ENCODE measurements at regions not wholly inside any gene's neighbourhood (a gene's known extent, or its start where the extent isn't known, plus 50 kb on each side); places are given as distances from the start of the nearest gene placed in this dataset.

GRCh38 chr10:91038971-91039370 is 118.1 kb upstream of the ANKRD1 start:
- ChIA-PET CTCF (interaction anchor here (1.3 to 2.5 kb wide), 2 partner anchors 20 to 33 kb away, joined by 3 to 8 read pairs; no protein-coding TSS in a partner anchor), POLR2A (no interaction called here)
- no peak for DNase-seq (ENCODE audit: extremely low spot score)
- no peak for TF ChIP-seq CTCF (IDR thresholded peaks at IDR 0.05; ENCODE audit: control extremely low read depth, extremely low read depth, low read depth, missing control alignments)

- CTCF ChIA-PET: interaction anchor here (2.1 to 2.5 kb wide), 2 partner anchors 11 to 21 kb away, joined by 7 to 8 read pairs; no protein-coding TSS in a partner anchor
Observed at GRCh38 chr10:91040343-91040742, 119.5 kb upstream of the ANKRD1 start.

GRCh38 chr10:91042069-91042468 is 121.2 kb upstream of the ANKRD1 start:
- CTCF ChIA-PET: interaction anchor here (0.7 to 3.8 kb wide), 4 partner anchors 9 to 209 kb away, joined by 3 to 18 read pairs (median 5); no protein-coding TSS in a partner anchor
- no peak for DNase-seq (ENCODE audit: extremely low spot score)
- POLR2A ChIA-PET: no interaction called here
- TF ChIP-seq CTCF (IDR thresholded peaks at IDR 0.05; ENCODE audit: control extremely low read depth, extremely low read depth, low read depth, missing control alignments): no peak

More at GRCh38 chr10:91040343-91040742, 119.5 kb upstream of the ANKRD1 start:
- no peak for TF ChIP-seq CTCF (IDR thresholded peaks at IDR 0.05; ENCODE audit: control extremely low read depth, extremely low read depth, low read depth, missing control alignments)
- no peak for DNase-seq (ENCODE audit: extremely low spot score)
- POLR2A ChIA-PET: no interaction called here

GRCh38 chr10:91043173-91043910 is 122.5 kb upstream of the ANKRD1 start:
- no peak for DNase-seq (ENCODE audit: extremely low spot score)
- peak; percentile 15 for TF ChIP-seq CTCF (IDR thresholded peaks at IDR 0.05; ENCODE audit: control extremely low read depth, extremely low read depth, low read depth, missing control alignments)
- ChIA-PET POLR2A (no interaction called here), CTCF (interaction anchor here (0.8 to 3.8 kb wide), 6 partner anchors 20 to 208 kb away, joined by 3 to 18 read pairs (median 4); no protein-coding TSS in a partner anchor)

- POLR2A ChIA-PET: no interaction called here
- TF ChIP-seq CTCF (IDR thresholded peaks at IDR 0.05; ENCODE audit: control extremely low read depth, extremely low read depth, low read depth, missing control alignments): no peak
- no peak for DNase-seq (ENCODE audit: extremely low spot score)
- CTCF ChIA-PET: no interaction called here
Observed at GRCh38 chr10:91046869-91047268, 126.0 kb upstream of the ANKRD1 start.

- CTCF ChIA-PET: interaction anchor here (1.8 kb wide), 1 partner anchor 137 kb away, joined by 5 read pairs; no protein-coding TSS in a partner anchor
Observed at GRCh38 chr10:91048380-91048779, 127.5 kb upstream of the ANKRD1 start.

More at GRCh38 chr10:91048380-91048779, 127.5 kb upstream of the ANKRD1 start:
- no peak for DNase-seq (ENCODE audit: extremely low spot score)
- no peak for TF ChIP-seq CTCF (IDR thresholded peaks at IDR 0.05; ENCODE audit: control extremely low read depth, extremely low read depth, low read depth, missing control alignments)
- POLR2A ChIA-PET: no interaction called here

Data from GM10248 (cell line).